MCF 10A (cell line): ENCODE measurements at regions not wholly inside any gene's neighbourhood (a gene's known extent, or its start where the extent isn't known, plus 50 kb on each side); places are given as distances from the start of the nearest gene placed in this dataset.

Source experiments
- BruUV-seq: library from RNA; stranded (reverse); fragments of 400-500 nt; replicated peaks from 2 replicates; lab custom pipeline; 2021; lab: Mats Ljungman, UMichigan
- CTCF ChIA-PET: fragments of 300-600 bp; sonication (Branson Sonifier 250); formaldehyde crosslinking; extraction: SDS; loops from one replicate; lab custom pipeline; 2021; ENCODE audit warnings: antibody characterized with exemption, inconsistent platforms; lab: Yijun Ruan, JAX
- POLR2A ChIA-PET: fragments of 300-600, 350-650 bp; sonication (Branson Sonifier 250); formaldehyde crosslinking; extraction: SDS; loops from one replicate; lab custom pipeline; 2020; ENCODE audit warnings: antibody characterized with exemption, inconsistent platforms; lab: Yijun Ruan, JAX
- DNase-seq: peaks from one replicate; pipeline ENCODE4 v3.0.0-alpha.2; 2018; ENCODE audit not compliant: unreplicated experiment
- H3K27ac Mint-ChIP-seq: one replicate; pipeline ENCODE4 v1.8.0; 2022; ENCODE audit warnings: mild to moderate bottlenecking, low read depth, mixed read lengths; ENCODE audit not compliant: unreplicated experiment
- H3K27me3 Mint-ChIP-seq: one replicate; pipeline ENCODE4 v1.8.0; 2022; ENCODE audit warnings: mixed read lengths; ENCODE audit not compliant: insufficient read depth, unreplicated experiment
- H3K36me3 Mint-ChIP-seq: one replicate; pipeline ENCODE4 v1.8.0; 2022; ENCODE audit warnings: mild to moderate bottlenecking, moderate library complexity, mixed read lengths; ENCODE audit not compliant: insufficient read depth, unreplicated experiment
- H3K4me1 Mint-ChIP-seq: one replicate; pipeline ENCODE4 v1.8.0; 2022; ENCODE audit warnings: mixed read lengths; ENCODE audit not compliant: insufficient read depth, unreplicated experiment
- H3K4me3 Mint-ChIP-seq: one replicate; pipeline ENCODE4 v1.8.0; 2022; ENCODE audit warnings: mild to moderate bottlenecking, moderate library complexity, mixed read lengths; ENCODE audit not compliant: unreplicated experiment
- H3K9me3 Mint-ChIP-seq: one replicate; pipeline ENCODE4 v1.8.0; 2022; ENCODE audit warnings: mixed read lengths; ENCODE audit not compliant: unreplicated experiment
- intact Hi-C: fragments of 100-400 bp; cut with micrococcal nuclease; formaldehyde crosslinking; loops from 2 replicates; pipeline ENCODE4 v1.14.1; 2022
- TF ChIP-seq, protein P1 (sequence below): fragments of 200-600 bp; IDR thresholded peaks from one replicate; pipeline ENCODE4 v1.8.0; 2022; ENCODE audit warnings: antibody characterized with exemption, mild to moderate bottlenecking; ENCODE audit not compliant: unreplicated experiment

GRCh38 chr4:15233264-15233597 is 194.6 kb upstream of the C1QTNF7 start:
- no peak for DNase-seq
- H3K9me3 Mint-ChIP-seq, result no peaks in the 10 kb centered on the region
- CTCF ChIA-PET, result interaction anchor here (0.5 to 8.1 kb wide), 11 partner anchors 11 to 1184 kb away, joined by 3 to 122 read pairs (median 3); no protein-coding TSS in a partner anchor
- no TSS peak for BruUV-seq
- no peak overlapping the region for H3K4me3 Mint-ChIP-seq
- no peak overlapping the region for H3K27ac Mint-ChIP-seq
- intact Hi-C loops, result no loop called here
- H3K36me3 Mint-ChIP-seq, result no peaks in the 10 kb centered on the region
- H3K4me1 Mint-ChIP-seq, result peaks cover 10% of the 10 kb centered on the region
- POLR2A ChIA-PET, result interaction anchor here (0.5 kb wide), 1 partner anchor 200 kb away, joined by 3 read pairs; no protein-coding TSS in a partner anchor
- TF ChIP-seq, protein P1, sequence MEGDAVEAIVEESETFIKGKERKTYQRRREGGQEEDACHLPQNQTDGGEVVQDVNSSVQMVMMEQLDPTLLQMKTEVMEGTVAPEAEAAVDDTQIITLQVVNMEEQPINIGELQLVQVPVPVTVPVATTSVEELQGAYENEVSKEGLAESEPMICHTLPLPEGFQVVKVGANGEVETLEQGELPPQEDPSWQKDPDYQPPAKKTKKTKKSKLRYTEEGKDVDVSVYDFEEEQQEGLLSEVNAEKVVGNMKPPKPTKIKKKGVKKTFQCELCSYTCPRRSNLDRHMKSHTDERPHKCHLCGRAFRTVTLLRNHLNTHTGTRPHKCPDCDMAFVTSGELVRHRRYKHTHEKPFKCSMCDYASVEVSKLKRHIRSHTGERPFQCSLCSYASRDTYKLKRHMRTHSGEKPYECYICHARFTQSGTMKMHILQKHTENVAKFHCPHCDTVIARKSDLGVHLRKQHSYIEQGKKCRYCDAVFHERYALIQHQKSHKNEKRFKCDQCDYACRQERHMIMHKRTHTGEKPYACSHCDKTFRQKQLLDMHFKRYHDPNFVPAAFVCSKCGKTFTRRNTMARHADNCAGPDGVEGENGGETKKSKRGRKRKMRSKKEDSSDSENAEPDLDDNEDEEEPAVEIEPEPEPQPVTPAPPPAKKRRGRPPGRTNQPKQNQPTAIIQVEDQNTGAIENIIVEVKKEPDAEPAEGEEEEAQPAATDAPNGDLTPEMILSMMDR, result no peak
- no peaks in the 10 kb centered on the region for H3K27me3 Mint-ChIP-seq

DNA sequence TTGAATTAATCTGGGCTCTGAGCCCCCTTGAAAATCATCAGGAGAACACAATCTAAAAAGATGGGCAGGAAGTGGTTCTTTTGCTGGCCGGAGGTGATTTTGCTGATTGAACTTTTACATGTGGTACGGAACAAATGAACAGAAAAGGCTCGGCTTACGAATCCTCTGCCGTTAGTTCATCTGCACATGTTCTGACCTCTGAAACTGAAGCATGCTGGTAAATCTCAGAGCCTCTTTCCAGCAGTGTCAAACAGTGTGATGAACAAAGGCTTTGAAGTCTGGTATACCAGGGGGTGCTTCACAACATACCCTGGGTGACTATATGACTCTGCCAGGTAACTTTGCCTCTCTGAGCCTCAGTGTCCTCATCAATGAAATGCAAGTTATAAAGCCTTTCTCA is 194.2 kb upstream of the C1QTNF7 start:
- Mint-ChIP-seq H3K36me3 (no peaks in the 10 kb centered on the region), H3K9me3 (no peaks in the 10 kb centered on the region), H3K27me3 (no peaks in the 10 kb centered on the region), H3K4me3 (no peak overlapping the region), H3K4me1 (peaks cover 13% of the 10 kb centered on the region), H3K27ac (no peak overlapping the region)
- POLR2A ChIA-PET, result no interaction called here
- BruUV-seq, result no TSS peak
- CTCF ChIA-PET, result interaction anchor here (0.5 to 8.1 kb wide), 10 partner anchors 11 to 445 kb away, joined by 3 to 122 read pairs (median 3); no protein-coding TSS in a partner anchor
- TF ChIP-seq, protein P1, result no peak
- no peak for DNase-seq
- intact Hi-C loops, result no loop called here

DNA sequence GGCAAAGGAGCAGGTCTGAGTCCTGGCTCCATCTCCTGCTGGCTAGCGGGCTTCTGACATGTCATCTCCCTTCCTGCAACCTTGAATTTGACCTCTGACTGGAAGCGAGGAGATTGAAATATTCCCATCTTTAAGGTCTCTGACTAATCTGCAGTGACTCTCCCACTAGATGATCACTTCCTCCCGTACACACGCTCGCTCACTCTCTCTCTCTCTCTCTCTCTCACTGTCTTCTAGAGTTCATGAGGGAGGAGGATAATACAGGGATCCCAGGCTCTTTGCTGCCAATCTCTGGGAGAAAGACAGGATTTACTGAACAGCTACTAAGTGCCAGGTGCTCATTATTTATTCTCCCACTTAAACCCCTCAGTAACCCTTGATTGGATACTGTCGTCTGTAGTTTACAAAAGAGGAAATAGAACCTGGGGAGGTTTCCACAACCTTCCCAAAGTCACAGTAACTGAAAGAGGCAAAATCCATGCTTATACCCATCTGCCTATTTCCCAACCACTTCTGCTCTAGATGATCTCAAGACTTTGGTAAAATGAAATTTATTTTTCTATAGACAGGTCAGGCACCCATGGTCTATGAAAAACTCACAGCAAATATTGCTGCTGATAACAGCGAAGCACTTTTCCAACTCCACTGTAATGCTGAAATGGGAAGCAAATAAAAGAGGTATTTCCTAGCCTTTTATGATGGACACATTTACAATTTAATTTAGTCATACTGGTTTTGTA is 193.5 kb upstream of the C1QTNF7 start:
- no peak overlapping the region for H3K4me3 Mint-ChIP-seq
- POLR2A ChIA-PET, result interaction anchor here (0.8 to 1.1 kb wide), 2 partner anchors 217 to 447 kb away, joined by 4 to 7 read pairs; partner anchors contain the start of gene FAM200B
- peak; percentile 62 for DNase-seq
- TF ChIP-seq, protein P1, result no peak
- H3K36me3 Mint-ChIP-seq, result no peaks in the 10 kb centered on the region
- no peaks in the 10 kb centered on the region for H3K9me3 Mint-ChIP-seq
- intact Hi-C loops, result no loop called here
- CTCF ChIA-PET, result interaction anchor here (0.6 to 8.1 kb wide), 4 partner anchors 18 to 223 kb away, joined by 3 to 122 read pairs (median 3); no protein-coding TSS in a partner anchor
- H3K4me1 Mint-ChIP-seq, result peaks cover 17% of the 10 kb centered on the region
- H3K27ac Mint-ChIP-seq, result no peak overlapping the region
- no peaks in the 10 kb centered on the region for H3K27me3 Mint-ChIP-seq
- no TSS peak for BruUV-seq

DNA sequence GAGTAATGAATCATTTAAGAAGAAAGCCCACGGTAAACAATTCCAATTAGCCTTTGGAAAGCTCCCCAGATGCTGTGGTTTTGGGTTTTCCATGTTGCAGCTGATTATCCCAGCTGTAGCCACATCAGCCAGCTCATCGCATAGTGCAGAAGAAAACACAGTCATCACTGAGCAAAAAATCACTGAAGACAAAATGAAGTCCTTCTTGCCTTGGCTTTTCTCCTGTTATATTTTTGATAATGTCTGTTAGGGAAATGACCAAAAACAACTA is 193.0 kb upstream of the C1QTNF7 start:
- intact Hi-C loops, result no loop called here
- Mint-ChIP-seq H3K27me3 (no peaks in the 10 kb centered on the region), H3K27ac (no peak overlapping the region), H3K4me1 (peaks cover 17% of the 10 kb centered on the region), H3K9me3 (no peaks in the 10 kb centered on the region), H3K4me3 (no peak overlapping the region), H3K36me3 (no peaks in the 10 kb centered on the region)
- CTCF ChIA-PET, result interaction anchor here (0.6 to 8.1 kb wide), 4 partner anchors 35 to 223 kb away, joined by 3 to 122 read pairs (median 3); no protein-coding TSS in a partner anchor
- no TSS peak for BruUV-seq
- POLR2A ChIA-PET, result interaction anchor here (0.8 to 1.1 kb wide), 2 partner anchors 217 to 447 kb away, joined by 4 to 7 read pairs; partner anchors contain the start of gene FAM200B
- peak; percentile 79 for DNase-seq
- TF ChIP-seq, protein P1, result no peak
